GM19455 (cell line): ENCODE measurements at regions not wholly inside any gene's neighbourhood (a gene's known extent, or its start where the extent isn't known, plus 50 kb on each side); places are given as distances from the start of the nearest gene placed in this dataset.

Experiments
- ATAC-seq: cut with Tn5 transposase; IDR thresholded peaks from one replicate; pipeline ENCODE4 v1.9.1; 2021; ENCODE audit not compliant: unreplicated experiment

DNA sequence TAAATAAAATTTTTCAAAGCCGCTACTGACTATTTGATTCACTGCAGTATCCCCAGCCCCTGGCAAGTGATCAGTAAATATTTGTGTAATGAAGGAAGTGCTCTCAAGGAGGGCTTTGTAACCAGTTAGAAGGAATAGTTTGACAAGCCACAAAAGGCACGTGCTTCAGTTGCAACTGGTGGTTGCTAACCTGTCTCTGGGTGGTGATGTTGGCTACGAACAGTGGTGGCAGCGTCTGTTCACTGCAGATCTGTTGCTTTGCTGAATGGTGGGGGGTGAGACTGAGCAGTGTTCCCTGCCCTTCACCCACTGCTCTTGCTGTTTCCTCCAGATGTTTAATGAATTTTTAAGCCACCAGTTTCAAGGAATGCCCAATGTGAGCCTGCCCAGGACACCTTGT lies 73.9 kb upstream of the SIX2 start:
- no peak for ATAC-seq

- no peak for ATAC-seq
Observed at GRCh38 chr2:45074713-45075112, 65.5 kb upstream of the SIX2 start.

DNA sequence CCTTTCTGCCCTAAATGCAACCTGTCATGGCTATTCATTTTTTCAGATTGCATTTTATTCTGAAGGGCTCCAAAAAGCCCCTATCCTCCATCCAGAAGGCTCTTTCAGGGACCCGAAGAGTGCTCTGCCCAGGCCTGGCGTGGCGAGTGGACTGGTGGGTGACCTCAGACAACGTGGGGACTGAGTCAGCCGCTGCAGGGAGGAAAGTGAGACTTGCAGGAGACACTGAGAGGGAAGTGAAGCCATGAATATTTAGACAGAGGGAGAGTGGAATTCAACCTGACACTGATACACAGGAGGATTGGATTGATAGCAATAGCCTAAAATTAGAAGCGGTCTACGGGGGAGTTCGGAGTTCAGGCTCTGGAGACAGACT lies 63.6 kb upstream of the SIX2 start:
- ATAC-seq, result no peak

DNA sequence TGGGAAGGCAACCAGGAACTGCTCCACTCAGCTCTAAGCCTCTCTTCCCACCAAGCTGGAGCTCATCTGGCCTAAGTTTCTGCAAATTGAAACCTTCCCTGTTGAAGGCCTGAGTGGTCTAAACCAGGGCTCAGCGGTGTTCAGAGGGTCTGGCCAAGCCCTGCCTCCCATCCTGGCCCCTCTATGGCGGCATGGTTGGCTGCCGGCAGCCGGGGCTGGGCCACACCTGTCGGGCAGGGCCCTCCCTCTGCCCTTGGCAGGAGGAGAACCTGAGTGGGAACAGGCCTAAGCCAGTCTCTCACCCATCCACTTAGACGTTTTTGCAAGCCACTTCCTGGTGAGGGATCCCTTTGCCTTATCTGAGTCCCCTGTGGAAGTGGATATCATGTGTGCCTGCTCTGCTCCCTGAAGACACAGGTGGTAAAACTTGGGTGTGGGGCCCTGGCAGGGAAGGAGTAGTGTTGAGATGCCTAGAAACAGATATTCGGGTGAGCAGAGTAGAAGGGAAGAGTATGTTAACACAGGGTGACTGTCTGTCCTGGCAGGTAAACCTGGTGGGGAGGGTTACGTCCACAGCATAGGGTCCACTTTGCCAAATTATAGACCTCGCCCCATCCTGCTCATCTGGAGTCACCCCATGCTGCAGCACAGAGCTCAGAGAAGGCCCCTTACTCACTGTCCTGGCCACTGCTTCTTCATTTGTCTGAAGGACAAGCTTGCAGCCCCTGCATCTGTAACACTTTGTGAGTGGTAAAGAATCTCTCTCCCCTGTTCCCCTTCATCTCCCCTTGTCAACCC lies 63.0 kb upstream of the SIX2 start:
- no peak for ATAC-seq

- ATAC-seq, result no peak
Observed at GRCh38 chr2:45070113-45070652, 60.9 kb upstream of the SIX2 start.

DNA sequence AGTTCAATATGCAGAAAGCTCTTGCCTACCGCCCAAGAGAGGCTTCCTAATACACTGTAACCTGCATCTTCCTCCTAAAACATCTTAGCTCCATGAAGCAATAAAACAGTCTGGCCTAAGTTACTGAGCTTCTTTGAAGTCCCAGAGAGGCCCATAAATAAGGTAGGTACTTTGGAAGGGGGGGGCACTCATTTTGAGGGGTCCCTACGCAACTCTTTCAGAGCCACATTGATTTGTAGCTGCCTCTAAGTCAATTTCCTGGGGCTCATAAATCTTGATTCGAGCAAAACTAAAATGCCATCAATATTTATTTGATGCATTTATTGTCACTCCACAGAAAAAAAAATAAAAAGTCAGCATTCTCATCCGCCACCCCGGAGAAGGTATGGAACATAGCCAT lies 60.4 kb upstream of the SIX2 start:
- ATAC-seq, result no peak

DNA sequence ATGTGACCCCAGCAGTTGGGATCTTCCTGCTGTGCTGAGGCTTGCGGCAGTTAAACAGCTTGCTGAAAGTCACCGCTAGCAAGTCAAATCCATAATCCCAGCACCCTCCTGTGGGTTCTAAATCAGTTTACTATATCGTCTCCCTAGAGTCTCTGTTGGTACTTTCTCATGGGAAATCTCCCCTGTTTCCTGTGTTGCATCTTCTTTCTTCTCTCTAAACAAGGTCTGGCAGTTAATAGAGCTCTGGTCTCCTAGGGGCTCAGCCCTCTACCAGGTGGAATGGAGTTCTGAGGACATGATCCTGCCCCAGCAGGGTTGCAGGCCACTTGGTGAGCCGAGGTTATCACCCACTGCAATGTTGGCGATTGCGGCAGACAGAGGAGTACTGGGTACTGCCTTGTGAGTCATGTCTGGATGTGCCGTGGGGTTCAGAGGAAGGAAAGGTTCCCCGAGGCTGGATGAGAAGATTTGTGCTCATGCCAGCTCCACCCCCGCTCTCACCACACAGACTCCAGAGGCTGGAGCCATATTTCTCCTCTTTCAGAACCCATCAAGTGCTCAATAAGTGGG lies 59.4 kb upstream of the SIX2 start:
- no peak for ATAC-seq

DNA sequence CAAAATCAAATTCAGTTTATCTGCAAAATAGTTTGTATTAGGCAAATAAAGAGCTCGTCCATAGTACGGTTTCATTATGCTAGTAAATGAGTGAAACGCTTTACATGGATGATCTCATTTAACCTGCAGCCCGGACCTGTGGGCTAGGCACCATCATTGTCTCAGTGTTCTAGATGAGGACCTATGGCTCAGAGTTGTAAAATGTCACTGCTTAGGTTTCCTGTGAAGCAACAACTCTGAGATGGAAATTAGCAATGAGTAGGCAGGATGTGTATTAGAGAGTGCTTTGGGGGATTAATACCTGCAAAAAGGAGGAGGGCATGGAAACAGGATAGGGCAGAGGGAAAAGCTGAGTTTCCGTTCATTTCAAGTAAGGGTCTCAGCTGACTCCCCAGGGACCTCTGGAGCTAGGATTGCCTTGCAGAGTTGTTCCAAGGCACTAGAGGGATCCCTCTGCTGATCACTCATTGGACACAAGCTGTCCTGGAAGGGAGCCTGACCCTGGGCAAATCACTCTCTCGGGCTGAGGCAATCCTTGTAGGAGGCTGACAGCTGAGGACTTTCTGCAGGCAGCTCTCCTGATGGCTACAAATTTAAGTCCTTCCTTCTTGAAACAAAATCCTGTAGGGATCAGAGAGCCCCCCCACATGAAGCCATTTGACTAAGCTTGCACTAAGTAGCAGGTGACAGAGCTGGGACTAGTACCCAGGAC lies 58.8 kb upstream of the SIX2 start:
- no peak for ATAC-seq
